ENCODE measurements at regions not wholly inside any gene's neighbourhood (a gene's known extent, or its start where the extent isn't known, plus 50 kb on each side); places are given as distances from the start of the nearest gene placed in this dataset.

- DNase-seq (ENCODE audit: low read depth): no peak
These were observed 354.7 kb upstream of the FIGN start for GRCh38 chr2:164090533-164090932.

- DNase-seq (ENCODE audit: low read depth): no peak
These were observed 348.3 kb upstream of the FIGN start for GRCh38 chr2:164084066-164084465.

GRCh38 chr2:164080486-164080885 is 344.7 kb upstream of the FIGN start:
- no peak for DNase-seq (ENCODE audit: low read depth)

GRCh38 chr2:164079258-164079657 is 343.4 kb upstream of the FIGN start:
- no peak for DNase-seq (ENCODE audit: low read depth)

- DNase-seq (ENCODE audit: low read depth): no peak
These were observed 342.6 kb upstream of the FIGN start for GRCh38 chr2:164078421-164078820.

- DNase-seq (ENCODE audit: low read depth): no peak
These were observed 337.6 kb upstream of the FIGN start for GRCh38 chr2:164073101-164074074.

- DNase-seq (ENCODE audit: low read depth): no peak
These were observed 333.7 kb upstream of the FIGN start for GRCh38 chr2:164069540-164069939.

GRCh38 chr2:164068063-164068462 is 332.3 kb upstream of the FIGN start:
- no peak for DNase-seq (ENCODE audit: low read depth)

- no peak for DNase-seq (ENCODE audit: low read depth)
These were observed 330.3 kb upstream of the FIGN start for GRCh38 chr2:164066095-164066494.

GRCh38 chr2:164065038-164065437 is 329.2 kb upstream of the FIGN start:
- no peak for DNase-seq (ENCODE audit: low read depth)

- peak; percentile 20 for DNase-seq (ENCODE audit: low read depth)
These were observed 325.4 kb upstream of the FIGN start for GRCh38 chr2:164061129-164061746.

- no peak for DNase-seq (ENCODE audit: low read depth)
These were observed 324.2 kb upstream of the FIGN start for GRCh38 chr2:164060031-164060430.

GRCh38 chr2:164055623-164056022 is 319.8 kb upstream of the FIGN start:
- DNase-seq (ENCODE audit: low read depth): no peak

- DNase-seq (ENCODE audit: low read depth): no peak
These were observed 318.8 kb upstream of the FIGN start for GRCh38 chr2:164054651-164055050.

GRCh38 chr2:164053021-164053420 is 317.2 kb upstream of the FIGN start:
- DNase-seq (ENCODE audit: low read depth): no peak

- DNase-seq (ENCODE audit: low read depth): no peak
These were observed 316.2 kb upstream of the FIGN start for GRCh38 chr2:164052006-164052405.

GRCh38 chr2:164048729-164049128 is 312.9 kb upstream of the FIGN start:
- no peak for DNase-seq (ENCODE audit: low read depth)

- peak; percentile 2 for DNase-seq (ENCODE audit: low read depth)
These were observed 310.2 kb upstream of the FIGN start for GRCh38 chr2:164046040-164046439.

- no peak for DNase-seq (ENCODE audit: low read depth)
These were observed 308.8 kb upstream of the FIGN start for GRCh38 chr2:164044622-164045021.

- no peak for DNase-seq (ENCODE audit: low read depth)
These were observed 303.5 kb upstream of the FIGN start for GRCh38 chr2:164039270-164039669.

- no peak for DNase-seq (ENCODE audit: low read depth)
These were observed 297.2 kb upstream of the FIGN start for GRCh38 chr2:164032995-164033394.

- DNase-seq (ENCODE audit: low read depth): no peak
These were observed 294.8 kb upstream of the FIGN start for GRCh38 chr2:164030623-164031022.

Measured in Daoy (cell line).